CD8-positive, alpha-beta memory T cell (primary cell): ENCODE measurements at regions not wholly inside any gene's neighbourhood (a gene's known extent, or its start where the extent isn't known, plus 50 kb on each side); places are given as distances from the start of the nearest gene placed in this dataset.
"Not testable (repeated sequence)": the region's sequence is repeated elsewhere in the genome, so short reads cannot be mapped to it uniquely, and the experiment has no call there.

Experiments used
- CTCF ChIA-PET: fragments of 350-600 bp; sonication (Branson Sonifier 250); formaldehyde crosslinking; loops from one replicate; lab custom pipeline; 2021; ENCODE audit warnings: antibody characterized with exemption; lab: Charles Lee
- POLR2A ChIA-PET: fragments of 350-600 bp; sonication (Branson Sonifier 250); formaldehyde crosslinking; loops from one replicate; lab custom pipeline; 2021; ENCODE audit warnings: antibody characterized with exemption; lab: Charles Lee
- DNase-seq, 5 donors: peaks; one replicate each; pipeline versions ENCODE4 v3.0.0 to v3.0.0-alpha.2; 2020 to 2022; ENCODE audit warnings: mixed read lengths in 1 of 5
- H3K27ac ChIP-seq: one replicate; pipeline ENCODE4 v1.7.0; 2013; ENCODE audit warnings: low read depth, mild to moderate bottlenecking, low read length, moderate library complexity
- H3K27me3 ChIP-seq: 2 replicates; pipeline ENCODE4 v1.7.0; 2013; ENCODE audit warnings: low read length, mild to moderate bottlenecking; ENCODE audit not compliant: insufficient read depth, poor library complexity, severe bottlenecking
- H3K36me3 ChIP-seq: 2 replicates; pipeline ENCODE4 v1.7.0; 2013; ENCODE audit warnings: mild to moderate bottlenecking, low read length, moderate library complexity; ENCODE audit not compliant: insufficient read depth
- H3K4me1 ChIP-seq: 2 replicates; pipeline ENCODE4 v1.7.0; 2013; ENCODE audit warnings: mild to moderate bottlenecking, low read length, moderate library complexity; ENCODE audit not compliant: insufficient read depth
- H3K4me3 ChIP-seq: 2 replicates; pipeline ENCODE4 v1.7.0; 2013; ENCODE audit warnings: mild to moderate bottlenecking, low read length
- H3K9me3 ChIP-seq: 2 replicates; pipeline ENCODE4 v1.7.0; 2013; ENCODE audit warnings: mild to moderate bottlenecking, low read length
- H3K27ac Mint-ChIP-seq, 8 donors: one replicate each; pipeline ENCODE4 v1.8.0; 2020 to 2021; ENCODE audit warnings: mixed read lengths in 8 of 8, mild to moderate bottlenecking in 6 of 8, inconsistent platforms in 3 of 8, moderate library complexity in 3 of 8
- H3K27me3 Mint-ChIP-seq, 2 donors: one replicate each; pipeline ENCODE4 v1.8.0; 2020 to 2021; ENCODE audit warnings: mixed read lengths in 2 of 2, mild to moderate bottlenecking in 1 of 2, moderate library complexity in 1 of 2
- H3K36me3 Mint-ChIP-seq, 3 donors: one replicate each; pipeline ENCODE4 v1.8.0; 2020 to 2021; ENCODE audit warnings: mixed read lengths in 3 of 3, inconsistent platforms in 1 of 3, mild to moderate bottlenecking in 1 of 3
- H3K4me1 Mint-ChIP-seq, 3 donors: one replicate each; pipeline ENCODE4 v1.8.0; 2020 to 2021; ENCODE audit warnings: mixed read lengths in 3 of 3, inconsistent platforms in 1 of 3, mild to moderate bottlenecking in 1 of 3
- H3K4me3 Mint-ChIP-seq, 7 donors: one replicate each; pipeline ENCODE4 v1.8.0; 2020 to 2021; ENCODE audit warnings: mixed read lengths in 7 of 7, mild to moderate bottlenecking in 6 of 7, moderate library complexity in 4 of 7, inconsistent platforms in 2 of 7
- H3K9me3 Mint-ChIP-seq, 5 donors: one replicate each; pipeline ENCODE4 v1.8.0; 2020 to 2022; ENCODE audit warnings: mixed read lengths in 5 of 5, mild to moderate bottlenecking in 3 of 5, moderate library complexity in 2 of 5, inconsistent platforms in 1 of 5

- Mint-ChIP-seq H3K27me3 (no peaks in the 10 kb centered on the region), H3K4me3 (no peak overlapping the region), H3K36me3 (no peaks in the 10 kb centered on the region), H3K27ac (no peak overlapping the region), H3K4me1 (no peaks in the 10 kb centered on the region), H3K9me3 (peaks cover 2 to 13% (median 6%) of the 10 kb centered on the region in 5 donors)
- Histone ChIP-seq H3K9me3 (no peaks in the 10 kb centered on the region), H3K27ac (no peak overlapping the region), H3K4me3 (no peak overlapping the region), H3K36me3 (no peaks in the 10 kb centered on the region), H3K27me3 (no peaks in the 10 kb centered on the region), H3K4me1 (no peaks in the 10 kb centered on the region)
- CTCF ChIA-PET = no interaction called here
- DNase-seq = no peak
- POLR2A ChIA-PET = no interaction called here
These were observed 179.6 kb upstream of the LMO3 start for GRCh38 chr12:16785524-16785923.

GRCh38 chr12:16769129-16769528, 163.2 kb upstream of the LMO3 start:
- H3K36me3 ChIP-seq, H3K36me3 Mint-ChIP-seq, H3K4me1 ChIP-seq, H3K4me3 ChIP-seq, H3K27ac Mint-ChIP-seq, H3K27me3 Mint-ChIP-seq, POLR2A ChIA-PET, H3K27ac ChIP-seq, H3K27me3 ChIP-seq, H3K4me1 Mint-ChIP-seq, H3K9me3 ChIP-seq, H3K4me3 Mint-ChIP-seq, DNase-seq, CTCF ChIA-PET: not testable (repeated sequence)
- peaks cover 26 to 47% (median 30%) of the 10 kb centered on the region in 5 donors for H3K9me3 Mint-ChIP-seq

GRCh38 chr12:16766736-16767135, 160.8 kb upstream of the LMO3 start:
- Mint-ChIP-seq H3K9me3 (peaks cover 21 to 43% (median 24%) of the 10 kb centered on the region in 5 donors), H3K36me3 (peaks cover 0 to 1% (median 0%) of the 10 kb centered on the region in 3 donors), H3K27ac (no peak overlapping the region), H3K4me3 (no peak overlapping the region), H3K27me3 (no peaks in the 10 kb centered on the region), H3K4me1 (no peaks in the 10 kb centered on the region)
- Histone ChIP-seq H3K4me1 (no peaks in the 10 kb centered on the region), H3K4me3 (no peak overlapping the region), H3K9me3 (no peaks in the 10 kb centered on the region), H3K27ac (no peak overlapping the region), H3K36me3 (no peaks in the 10 kb centered on the region), H3K27me3 (no peaks in the 10 kb centered on the region)
- ChIA-PET POLR2A (no interaction called here), CTCF (no interaction called here)
- no peak for DNase-seq

- no peak overlapping the region for H3K4me3 Mint-ChIP-seq
These were observed 157.9 kb upstream of the LMO3 start for GRCh38 chr12:16763901-16764300.

GRCh38 chr12:16756833-16757555, 151.0 kb upstream of the LMO3 start:
- no peaks in the 10 kb centered on the region for H3K27me3 Mint-ChIP-seq
- no peaks in the 10 kb centered on the region for H3K36me3 ChIP-seq
- H3K27me3 ChIP-seq = no peaks in the 10 kb centered on the region
- peaks cover 0 to 26% (median 8%) of the 10 kb centered on the region in 5 donors for H3K9me3 Mint-ChIP-seq
- ChIA-PET CTCF (no interaction called here), POLR2A (no interaction called here)
- H3K4me3 Mint-ChIP-seq = no peak overlapping the region
- no peak overlapping the region for H3K4me3 ChIP-seq
- DNase-seq = no peak
- H3K4me1 Mint-ChIP-seq = no peaks in the 10 kb centered on the region
- no peaks in the 10 kb centered on the region for H3K9me3 ChIP-seq
- H3K27ac Mint-ChIP-seq = no peak overlapping the region
- H3K27ac ChIP-seq = no peak overlapping the region
- H3K36me3 Mint-ChIP-seq = no peaks in the 10 kb centered on the region
- no peaks in the 10 kb centered on the region for H3K4me1 ChIP-seq

More at GRCh38 chr12:16763901-16764300, 157.9 kb upstream of the LMO3 start:
- DNase-seq = no peak
- no peak overlapping the region for H3K4me3 ChIP-seq
- Mint-ChIP-seq H3K27me3 (no peaks in the 10 kb centered on the region), H3K4me1 (no peaks in the 10 kb centered on the region), H3K36me3 (peaks cover 0 to 1% (median 0%) of the 10 kb centered on the region in 3 donors), H3K27ac (no peak overlapping the region), H3K9me3 (peaks cover 3 to 44% (median 10%) of the 10 kb centered on the region in 5 donors)
- H3K9me3 ChIP-seq = no peaks in the 10 kb centered on the region
- H3K27ac ChIP-seq = no peak overlapping the region
- POLR2A ChIA-PET = no interaction called here
- CTCF ChIA-PET = no interaction called here
- no peaks in the 10 kb centered on the region for H3K4me1 ChIP-seq
- no peaks in the 10 kb centered on the region for H3K36me3 ChIP-seq
- no peaks in the 10 kb centered on the region for H3K27me3 ChIP-seq

GRCh38 chr12:16730772-16731171, 124.8 kb upstream of the LMO3 start:
- H3K27ac ChIP-seq = no peak overlapping the region
- no peaks in the 10 kb centered on the region for H3K36me3 Mint-ChIP-seq
- no peak for DNase-seq
- ChIA-PET POLR2A (no interaction called here), CTCF (no interaction called here)
- H3K4me1 Mint-ChIP-seq = no peaks in the 10 kb centered on the region
- H3K9me3 ChIP-seq = no peaks in the 10 kb centered on the region
- H3K9me3 Mint-ChIP-seq = peaks cover 0 to 14% (median 7%) of the 10 kb centered on the region in 5 donors
- H3K27me3 Mint-ChIP-seq = no peaks in the 10 kb centered on the region
- H3K27me3 ChIP-seq = no peaks in the 10 kb centered on the region
- H3K36me3 ChIP-seq = no peaks in the 10 kb centered on the region
- H3K4me3 ChIP-seq = no peak overlapping the region
- H3K4me3 Mint-ChIP-seq = no peak overlapping the region
- no peaks in the 10 kb centered on the region for H3K4me1 ChIP-seq
- H3K27ac Mint-ChIP-seq = no peak overlapping the region

GRCh38 chr12:16726879-16727278, 120.9 kb upstream of the LMO3 start:
- no peaks in the 10 kb centered on the region for H3K27me3 Mint-ChIP-seq
- ChIA-PET POLR2A (no interaction called here), CTCF (no interaction called here)
- H3K4me3 ChIP-seq = no peak overlapping the region
- no peak overlapping the region for H3K27ac ChIP-seq
- H3K36me3 Mint-ChIP-seq = no peaks in the 10 kb centered on the region
- no peak overlapping the region for H3K4me3 Mint-ChIP-seq
- H3K36me3 ChIP-seq = no peaks in the 10 kb centered on the region
- H3K9me3 Mint-ChIP-seq = peaks cover 0 to 13% (median 5%) of the 10 kb centered on the region in 5 donors
- H3K9me3 ChIP-seq = no peaks in the 10 kb centered on the region
- DNase-seq = no peak
- no peaks in the 10 kb centered on the region for H3K4me1 Mint-ChIP-seq
- H3K27ac Mint-ChIP-seq = no peak overlapping the region
- no peaks in the 10 kb centered on the region for H3K27me3 ChIP-seq
- H3K4me1 ChIP-seq = no peaks in the 10 kb centered on the region

GRCh38 chr12:16719713-16720416, 113.9 kb upstream of the LMO3 start:
- no peak overlapping the region for H3K27ac ChIP-seq
- H3K36me3 ChIP-seq = no peaks in the 10 kb centered on the region
- no peaks in the 10 kb centered on the region for H3K27me3 ChIP-seq
- no peak overlapping the region for H3K27ac Mint-ChIP-seq
- no peaks in the 10 kb centered on the region for H3K36me3 Mint-ChIP-seq
- ChIA-PET CTCF (no interaction called here), POLR2A (no interaction called here)
- no peak overlapping the region for H3K4me3 Mint-ChIP-seq
- no peak for DNase-seq
- no peaks in the 10 kb centered on the region for H3K4me1 Mint-ChIP-seq
- no peaks in the 10 kb centered on the region for H3K9me3 ChIP-seq
- no peaks in the 10 kb centered on the region for H3K27me3 Mint-ChIP-seq
- H3K4me3 ChIP-seq = no peak overlapping the region
- H3K4me1 ChIP-seq = no peaks in the 10 kb centered on the region
- H3K9me3 Mint-ChIP-seq = peaks cover 3 to 20% (median 4%) of the 10 kb centered on the region in 5 donors
